HG02763 (cell line): ENCODE measurements at regions not wholly inside any gene's neighbourhood (a gene's known extent, or its start where the extent isn't known, plus 50 kb on each side); places are given as distances from the start of the nearest gene placed in this dataset.
"Not testable (repeated sequence)": the region's sequence is repeated elsewhere in the genome, so short reads cannot be mapped to it uniquely, and the experiment has no call there.

ENCODE experiments used
- ATAC-seq: cut with Tn5 transposase; IDR thresholded peaks from one replicate; pipeline ENCODE4 v1.9.1; 2021; ENCODE audit warnings: mild to moderate bottlenecking, moderate library complexity; ENCODE audit not compliant: unreplicated experiment

- ATAC-seq = no peak
These were observed 255.6 kb upstream of the SLC30A5 start for GRCh38 chr5:68838157-68838718.

DNA sequence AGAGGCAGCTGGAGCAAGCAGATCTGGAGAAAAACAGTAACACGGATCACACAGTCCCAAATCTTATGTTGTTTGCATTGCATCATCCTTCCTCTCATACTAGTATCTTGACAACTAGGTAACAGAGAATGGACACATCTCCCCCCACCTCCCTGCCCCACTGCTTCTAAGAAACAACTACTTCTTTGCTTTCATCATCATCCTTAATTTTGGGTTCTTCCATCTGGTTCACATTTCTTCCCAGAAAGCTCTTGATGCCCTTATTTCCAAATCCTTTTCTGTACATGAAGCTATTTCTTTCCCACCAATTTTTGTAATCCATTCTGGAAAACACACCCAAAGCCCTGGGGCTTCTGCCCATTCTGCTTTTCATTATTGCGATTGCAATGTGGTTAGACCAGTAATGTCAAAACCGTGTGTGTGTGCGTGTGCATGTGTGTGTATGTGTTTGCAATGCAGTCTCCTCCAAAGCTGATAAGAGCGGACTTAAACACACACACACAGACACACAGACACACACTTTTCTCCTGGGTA, 254.7 kb upstream of the SLC30A5 start:
- no peak for ATAC-seq

GRCh38 chr5:68843624-68844364, 250.0 kb upstream of the SLC30A5 start:
- no peak for ATAC-seq

DNA sequence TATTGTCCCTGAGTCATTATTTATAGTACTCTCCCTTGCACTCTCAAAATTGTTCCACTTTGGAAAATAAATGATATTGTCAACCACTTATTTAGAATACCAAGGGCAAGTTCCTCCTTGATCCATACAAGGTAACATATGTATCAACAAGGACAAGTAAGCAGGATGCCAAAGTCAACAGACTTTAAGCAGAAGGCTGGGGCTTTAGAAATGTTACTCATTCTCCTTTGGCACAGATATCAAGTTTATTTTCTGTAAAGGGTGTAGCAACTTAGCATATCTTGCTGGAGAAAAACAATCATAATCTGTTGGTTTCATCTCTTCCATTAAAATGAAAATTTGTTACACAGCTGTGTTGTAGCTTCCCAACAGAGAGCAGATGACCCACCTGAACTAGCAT, 248.7 kb upstream of the SLC30A5 start:
- ATAC-seq = no peak

- no peak for ATAC-seq
These were observed 247.0 kb upstream of the SLC30A5 start for GRCh38 chr5:68846828-68847227.

- no peak for ATAC-seq
These were observed 245.7 kb upstream of the SLC30A5 start for GRCh38 chr5:68848091-68848490.

DNA sequence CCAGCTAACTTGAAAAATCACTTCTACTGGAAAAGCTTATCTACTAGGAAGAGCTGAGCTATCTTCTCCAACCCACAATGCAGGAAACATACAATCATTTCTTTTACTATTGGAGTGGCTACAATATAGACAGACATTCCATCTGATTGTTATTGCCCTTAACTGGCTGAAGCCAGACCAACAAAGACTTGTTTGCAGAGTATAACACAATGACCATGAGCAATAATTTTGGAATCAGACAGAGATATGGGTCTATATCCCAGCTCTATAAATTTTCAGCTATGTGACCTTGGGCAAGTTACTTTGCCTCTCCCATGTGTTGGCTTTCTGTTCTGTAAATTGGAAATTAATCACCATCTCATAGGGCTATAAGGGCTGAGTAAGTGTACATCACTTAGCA, 244.7 kb upstream of the SLC30A5 start:
- ATAC-seq = no peak

GRCh38 chr5:68849906-68850305, 243.9 kb upstream of the SLC30A5 start:
- no peak for ATAC-seq

- ATAC-seq = no peak
These were observed 232.7 kb upstream of the SLC30A5 start for GRCh38 chr5:68861099-68861498.

- no peak for ATAC-seq
These were observed 231.3 kb upstream of the SLC30A5 start for GRCh38 chr5:68862560-68862959.

GRCh38 chr5:68865192-68865591, 228.6 kb upstream of the SLC30A5 start:
- not testable (repeated sequence) for ATAC-seq

GRCh38 chr5:68872088-68872839, 221.6 kb upstream of the SLC30A5 start:
- ATAC-seq = no peak

DNA sequence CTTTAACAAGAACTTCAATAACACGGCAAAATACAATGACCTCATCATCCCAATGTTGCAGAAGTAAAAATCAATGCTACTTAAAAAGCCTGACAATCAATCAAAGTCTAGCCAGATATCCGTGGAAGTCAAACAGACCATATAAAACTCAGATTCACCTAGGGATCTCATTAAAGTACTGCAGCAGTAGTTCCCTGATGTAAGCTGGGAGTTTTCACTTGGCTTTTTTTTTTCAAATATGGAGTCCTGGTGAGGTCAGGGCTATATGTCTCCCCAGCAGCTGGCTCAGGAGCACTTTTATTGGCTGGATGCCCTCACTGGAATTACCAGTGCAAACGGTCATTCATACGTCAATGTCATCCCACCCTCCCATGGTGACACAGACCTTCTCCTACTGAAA, 220.6 kb upstream of the SLC30A5 start:
- no peak for ATAC-seq

DNA sequence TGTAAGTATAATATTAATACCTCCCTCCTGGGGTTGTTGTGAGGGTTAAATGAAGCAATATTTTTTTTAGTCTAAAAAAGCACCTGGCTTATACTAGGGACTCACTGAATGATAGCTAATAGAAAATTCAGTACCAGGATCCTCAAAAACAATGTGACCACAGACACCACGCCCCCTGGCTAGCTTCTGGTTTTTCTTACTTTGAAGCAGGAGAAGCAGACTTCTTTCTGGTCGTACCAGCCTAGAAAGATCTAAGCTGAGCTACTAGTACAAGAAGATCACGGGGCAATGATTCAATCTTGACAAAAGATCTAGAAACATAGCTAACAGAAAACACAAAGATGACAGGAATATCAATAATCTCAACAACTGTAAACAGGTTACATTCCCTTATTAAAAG, 218.5 kb upstream of the SLC30A5 start:
- no peak for ATAC-seq

GRCh38 chr5:68883436-68883835, 210.4 kb upstream of the SLC30A5 start:
- ATAC-seq = no peak

- ATAC-seq = no peak
These were observed 209.6 kb upstream of the SLC30A5 start for GRCh38 chr5:68884144-68884754.

- no peak for ATAC-seq
These were observed 208.9 kb upstream of the SLC30A5 start for GRCh38 chr5:68884883-68885282.

GRCh38 chr5:68886814-68887213, 207.0 kb upstream of the SLC30A5 start:
- no peak for ATAC-seq

DNA sequence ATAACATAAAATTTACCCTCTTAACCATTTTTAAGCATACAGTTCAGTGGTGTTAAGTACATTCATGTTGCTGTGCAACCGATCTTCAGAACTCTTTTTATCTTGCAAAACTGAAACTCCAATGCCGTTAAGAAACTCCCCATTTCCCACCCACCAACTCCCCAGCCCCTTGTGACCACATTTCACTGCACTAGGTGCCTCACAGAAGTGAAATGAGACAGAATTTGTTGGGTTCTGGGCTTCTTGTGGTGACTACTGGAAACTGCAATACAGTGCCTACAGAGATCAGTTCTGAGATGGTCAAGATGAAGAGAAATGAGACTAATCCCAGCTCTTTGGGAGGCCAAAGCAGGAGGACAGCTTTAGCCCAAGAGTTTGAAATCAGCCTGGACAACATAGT, 202.1 kb upstream of the SLC30A5 start:
- ATAC-seq = no peak

DNA sequence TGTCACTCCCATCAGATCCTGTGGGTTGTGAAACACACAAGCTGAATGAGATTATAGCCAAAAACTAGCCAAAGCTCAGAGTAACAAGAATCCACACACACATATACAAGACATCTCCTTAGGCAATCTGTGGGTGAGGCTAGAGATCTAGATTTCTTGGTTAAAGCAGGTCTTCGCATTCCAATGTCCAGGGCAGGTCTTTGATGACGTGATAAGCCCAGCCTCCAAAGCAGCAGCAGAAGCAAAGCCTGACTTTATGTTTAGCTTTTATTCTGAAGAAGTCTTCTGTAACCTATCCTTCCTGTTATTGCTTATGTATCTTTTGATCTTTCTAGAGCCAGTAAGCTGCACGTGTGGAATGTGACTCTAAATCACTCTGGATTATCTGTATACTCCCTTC, 199.1 kb upstream of the SLC30A5 start:
- no peak for ATAC-seq

DNA sequence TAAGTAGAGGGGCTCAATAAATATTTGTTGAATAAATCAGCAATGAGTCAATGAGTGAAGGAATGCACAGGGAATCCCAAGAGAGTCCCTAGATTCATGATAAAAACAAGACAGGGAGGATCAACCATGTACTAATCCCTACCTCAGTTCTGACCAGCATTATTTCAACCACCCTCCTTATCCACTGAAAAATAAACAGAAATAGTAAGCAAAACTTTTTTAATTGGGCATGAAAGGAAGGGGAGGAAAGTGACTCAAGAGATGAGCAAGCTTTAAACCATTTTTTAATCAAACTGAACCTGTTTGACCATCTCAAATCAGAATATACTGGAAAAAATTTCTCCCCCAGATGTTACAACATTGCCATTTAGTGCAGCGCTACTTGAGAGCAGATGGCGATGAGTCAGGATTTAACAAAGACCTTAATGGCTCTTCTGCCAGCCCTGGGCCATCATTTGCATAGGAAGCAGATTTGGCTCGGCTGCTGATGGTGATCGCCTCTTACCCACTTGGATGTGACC, 194.8 kb upstream of the SLC30A5 start:
- ATAC-seq = no peak
